ENCODE measurements at regions not wholly inside any gene's neighbourhood (a gene's known extent, or its start where the extent isn't known, plus 50 kb on each side); places are given as distances from the start of the nearest gene placed in this dataset.

GRCh38 chr4:180426938-180427337 lies 1816.3 kb upstream of the TENM3 start:
- Histone ChIP-seq H3K27ac (no peak overlapping the region), H3K4me3 (no peak overlapping the region), H3K4me1 (no peaks in the 10 kb centered on the region), H3K9me3 (peaks cover 0 to under 1% (median 0%) of the 10 kb centered on the region in 12 donors), H3K36me3 (no peaks in the 10 kb centered on the region), H3K27me3 (no peaks in the 10 kb centered on the region)
- intact Hi-C loops (cut with DNase I): no loop called here
- DNase-seq: no peak
- ATAC-seq: no peak
- no peak for TF ChIP-seq CTCF (IDR thresholded peaks at IDR 0.05)
- TF ChIP-seq POLR2A (IDR thresholded peaks at IDR 0.05): no peak
- 68 to 76% (median 73%) methylated on average over 3 of the region's 3 CpGs for WGBS, 4 donors

GRCh38 chr4:180430283-180430682 lies 1812.9 kb upstream of the TENM3 start:
- H3K9me3 ChIP-seq: peaks cover 0 to 4% (median 0%) of the 10 kb centered on the region in 12 donors
- no peaks in the 10 kb centered on the region for H3K36me3 ChIP-seq
- H3K27ac ChIP-seq: no peak overlapping the region
- intact Hi-C loops (cut with DNase I): no loop called here
- no peaks in the 10 kb centered on the region for H3K27me3 ChIP-seq
- DNase-seq: no peak
- ATAC-seq: no peak
- TF ChIP-seq CTCF (IDR thresholded peaks at IDR 0.05) (no peak), POLR2A (IDR thresholded peaks at IDR 0.05) (no peak)
- 59 to 87% (median 66%) methylated on average over 7 of the region's 7 CpGs for WGBS, 4 donors
- H3K4me1 ChIP-seq: no peaks in the 10 kb centered on the region
- H3K4me3 ChIP-seq: no peak overlapping the region

- no peak for ATAC-seq
These were observed 1808.9 kb upstream of the TENM3 start for GRCh38 chr4:180434131-180434895.

GRCh38 chr4:180436361-180436760 lies 1806.8 kb upstream of the TENM3 start:
- WGBS, 4 donors: 79 to 85% (median 83%) methylated on average over 1 of the region's 1 CpG
- Histone ChIP-seq H3K27ac (no peak overlapping the region), H3K27me3 (no peaks in the 10 kb centered on the region), H3K4me3 (no peak overlapping the region), H3K4me1 (no peaks in the 10 kb centered on the region), H3K9me3 (peaks cover 0 to 4% (median 0%) of the 10 kb centered on the region in 12 donors), H3K36me3 (no peaks in the 10 kb centered on the region)
- DNase-seq (no peak), ATAC-seq (no peak)
- intact Hi-C loops (cut with DNase I): no loop called here
- TF ChIP-seq CTCF (IDR thresholded peaks at IDR 0.05) (no peak), POLR2A (IDR thresholded peaks at IDR 0.05) (no peak)

More at GRCh38 chr4:180434131-180434895, 1808.9 kb upstream of the TENM3 start:
- Histone ChIP-seq H3K27me3 (no peaks in the 10 kb centered on the region), H3K4me1 (no peaks in the 10 kb centered on the region), H3K9me3 (peaks cover 0 to 4% (median 0%) of the 10 kb centered on the region in 12 donors), H3K4me3 (no peak overlapping the region), H3K27ac (no peak overlapping the region), H3K36me3 (no peaks in the 10 kb centered on the region)
- TF ChIP-seq CTCF (IDR thresholded peaks at IDR 0.05): no peak
- TF ChIP-seq POLR2A (IDR thresholded peaks at IDR 0.05): no peak
- DNase-seq: no peak
- intact Hi-C loops (cut with DNase I): no loop called here
- WGBS, 4 donors: 54 to 80% (median 61%) methylated on average over 3 of the region's 3 CpGs

Measured in heart left ventricle (tissue), 16 donors.